Panc1 (cell line): ENCODE measurements at regions not wholly inside any gene's neighbourhood (a gene's known extent, or its start where the extent isn't known, plus 50 kb on each side); places are given as distances from the start of the nearest gene placed in this dataset.

ENCODE experiments used
- ATAC-seq: fragments of 200-7000 bp; cut with Tn5 transposase; 2 replicates; pipeline ENCODE4 v1.9.1; 2020; ENCODE audit warnings: mild to moderate bottlenecking, moderate library complexity
- BruUV-seq: library from RNA; stranded (reverse); fragments of 400-500 nt; replicated peaks from 2 replicates; lab custom pipeline; 2021; lab: Mats Ljungman, UMichigan
- CTCF ChIA-PET: fragments of 300-600 bp; sonication (Branson Sonifier 250); formaldehyde crosslinking; loops from one replicate; lab custom pipeline; 2022; ENCODE audit warnings: antibody characterized with exemption; lab: Charles Lee
- POLR2A ChIA-PET: fragments of 300-600 bp; sonication (Branson Sonifier 250); formaldehyde crosslinking; loops from one replicate; lab custom pipeline; 2022; ENCODE audit warnings: antibody characterized with exemption; lab: Charles Lee
- DNase-seq: peaks from one replicate; pipeline ENCODE4 v3.0.0-alpha.2; 2010; ENCODE audit warnings: low read depth, low spot score
- H3K27ac ChIP-seq: 2 replicates; pipeline ENCODE4 v1.5.1; 2011; ENCODE audit warnings: mild to moderate bottlenecking, low read length, inconsistent platforms
- H3K27me3 ChIP-seq: fragments of 200-500 bp; sonication (Bioruptor generic); 2 replicates; pipeline ENCODE4 v1.6.0; 2014; ENCODE audit warnings: low read length, inconsistent platforms; ENCODE audit not compliant: control insufficient read depth, insufficient read depth
- H3K36me3 ChIP-seq: fragments of 200-500 bp; sonication (Bioruptor generic); 2 replicates; pipeline ENCODE4 v1.5.1; 2014; ENCODE audit warnings: inconsistent platforms, mild to moderate bottlenecking, low read length, moderate library complexity; ENCODE audit not compliant: control insufficient read depth, insufficient read depth
- H3K4me1 ChIP-seq: 2 replicates; pipeline ENCODE4 v1.5.1; 2011; ENCODE audit warnings: inconsistent platforms, mild to moderate bottlenecking, low read length, moderate library complexity; ENCODE audit not compliant: control insufficient read depth, insufficient read depth
- H3K4me3 ChIP-seq, 2 experiments: 2 replicates each; pipeline ENCODE4 v1.5.1; 2011 to 2012; ENCODE audit warnings: low read depth in 2 of 2, low read length in 2 of 2, mild to moderate bottlenecking in 2 of 2, inconsistent platforms in 1 of 2, moderate library complexity in 1 of 2
- H3K9me3 ChIP-seq: fragments of 200-500 bp; sonication (Bioruptor generic); 2 replicates; pipeline ENCODE4 v1.5.1; 2014; ENCODE audit warnings: low read depth, mild to moderate bottlenecking, inconsistent platforms, low read length, moderate library complexity; ENCODE audit not compliant: control insufficient read depth, insufficient read depth
- POLR2AphosphoS5 ChIP-seq: IDR thresholded peaks from 2 replicates; pipeline ENCODE4 v1.6.1; 2012; ENCODE audit warnings: mild to moderate bottlenecking, low read depth, low read length, moderate library complexity
- SIN3A ChIP-seq: IDR thresholded peaks from 2 replicates; pipeline ENCODE4 v1.6.1; 2012; ENCODE audit warnings: low read depth, mild to moderate bottlenecking, low read length, moderate library complexity, borderline replicate concordance; ENCODE audit not compliant: insufficient read depth
- TCF7L2 ChIP-seq: IDR thresholded peaks from 2 replicates; pipeline ENCODE4 v1.6.1; 2011; ENCODE audit warnings: mild to moderate bottlenecking, low read depth, low read length, inconsistent platforms
- in situ Hi-C: cut with HindIII; loops from 2 replicates; pipeline ENCODE4 v1.10.0; 2016; ENCODE audit warnings: low sequenced_read_pairs, low pct_unique_long_range_greater_than_20kb
- intact Hi-C: fragments of 100-400 bp; cut with micrococcal nuclease; formaldehyde crosslinking; loops from one replicate; pipeline ENCODE4 v1.10.0; 2022; ENCODE audit not compliant: unreplicated experiment
- TF ChIP-seq, protein P1 (sequence below): fragments of 450-650 bp; IDR thresholded peaks from 2 replicates; pipeline ENCODE4 v1.5.1; 2017; ENCODE audit warnings: mild to moderate bottlenecking
- TF ChIP-seq, protein P2 (sequence below), 2 experiments: IDR thresholded peaks; 2 replicates each; pipeline ENCODE4 v1.6.1; 2011 to 2012; ENCODE audit warnings: low read depth in 2 of 2, control low read depth in 1 of 2, low read length in 1 of 2, mild to moderate bottlenecking in 1 of 2, moderate library complexity in 1 of 2; ENCODE audit not compliant: insufficient read depth in 1 of 2

DNA sequence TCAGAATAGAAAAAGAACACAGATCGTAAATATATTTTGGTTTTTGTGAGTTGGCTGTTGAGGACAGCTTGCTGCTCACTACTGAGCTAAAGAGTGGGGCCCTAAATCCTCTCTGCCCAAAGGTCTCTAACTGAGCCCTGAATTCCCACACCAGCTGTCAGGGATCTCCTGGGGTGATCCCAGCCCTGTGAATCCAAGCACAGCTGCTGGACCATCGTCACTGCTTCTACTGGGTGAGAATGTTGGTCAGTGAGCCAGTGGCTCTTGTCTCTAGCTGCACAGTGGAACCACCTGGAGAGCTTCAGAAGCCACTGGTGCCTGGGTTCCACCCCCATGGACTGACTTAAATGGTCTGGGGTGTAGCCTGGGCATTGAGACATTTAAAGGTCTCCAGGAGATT, 90.5 kb upstream of the IL12A start:
- DNase-seq, result no peak
- H3K4me3 ChIP-seq, result no peak overlapping the region
- TF ChIP-seq TCF7L2, result no peak
- TF ChIP-seq, protein P1, sequence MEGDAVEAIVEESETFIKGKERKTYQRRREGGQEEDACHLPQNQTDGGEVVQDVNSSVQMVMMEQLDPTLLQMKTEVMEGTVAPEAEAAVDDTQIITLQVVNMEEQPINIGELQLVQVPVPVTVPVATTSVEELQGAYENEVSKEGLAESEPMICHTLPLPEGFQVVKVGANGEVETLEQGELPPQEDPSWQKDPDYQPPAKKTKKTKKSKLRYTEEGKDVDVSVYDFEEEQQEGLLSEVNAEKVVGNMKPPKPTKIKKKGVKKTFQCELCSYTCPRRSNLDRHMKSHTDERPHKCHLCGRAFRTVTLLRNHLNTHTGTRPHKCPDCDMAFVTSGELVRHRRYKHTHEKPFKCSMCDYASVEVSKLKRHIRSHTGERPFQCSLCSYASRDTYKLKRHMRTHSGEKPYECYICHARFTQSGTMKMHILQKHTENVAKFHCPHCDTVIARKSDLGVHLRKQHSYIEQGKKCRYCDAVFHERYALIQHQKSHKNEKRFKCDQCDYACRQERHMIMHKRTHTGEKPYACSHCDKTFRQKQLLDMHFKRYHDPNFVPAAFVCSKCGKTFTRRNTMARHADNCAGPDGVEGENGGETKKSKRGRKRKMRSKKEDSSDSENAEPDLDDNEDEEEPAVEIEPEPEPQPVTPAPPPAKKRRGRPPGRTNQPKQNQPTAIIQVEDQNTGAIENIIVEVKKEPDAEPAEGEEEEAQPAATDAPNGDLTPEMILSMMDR, result no peak
- no peak for TF ChIP-seq POLR2AphosphoS5
- TF ChIP-seq SIN3A, result no peak
- TF ChIP-seq, protein P2, sequence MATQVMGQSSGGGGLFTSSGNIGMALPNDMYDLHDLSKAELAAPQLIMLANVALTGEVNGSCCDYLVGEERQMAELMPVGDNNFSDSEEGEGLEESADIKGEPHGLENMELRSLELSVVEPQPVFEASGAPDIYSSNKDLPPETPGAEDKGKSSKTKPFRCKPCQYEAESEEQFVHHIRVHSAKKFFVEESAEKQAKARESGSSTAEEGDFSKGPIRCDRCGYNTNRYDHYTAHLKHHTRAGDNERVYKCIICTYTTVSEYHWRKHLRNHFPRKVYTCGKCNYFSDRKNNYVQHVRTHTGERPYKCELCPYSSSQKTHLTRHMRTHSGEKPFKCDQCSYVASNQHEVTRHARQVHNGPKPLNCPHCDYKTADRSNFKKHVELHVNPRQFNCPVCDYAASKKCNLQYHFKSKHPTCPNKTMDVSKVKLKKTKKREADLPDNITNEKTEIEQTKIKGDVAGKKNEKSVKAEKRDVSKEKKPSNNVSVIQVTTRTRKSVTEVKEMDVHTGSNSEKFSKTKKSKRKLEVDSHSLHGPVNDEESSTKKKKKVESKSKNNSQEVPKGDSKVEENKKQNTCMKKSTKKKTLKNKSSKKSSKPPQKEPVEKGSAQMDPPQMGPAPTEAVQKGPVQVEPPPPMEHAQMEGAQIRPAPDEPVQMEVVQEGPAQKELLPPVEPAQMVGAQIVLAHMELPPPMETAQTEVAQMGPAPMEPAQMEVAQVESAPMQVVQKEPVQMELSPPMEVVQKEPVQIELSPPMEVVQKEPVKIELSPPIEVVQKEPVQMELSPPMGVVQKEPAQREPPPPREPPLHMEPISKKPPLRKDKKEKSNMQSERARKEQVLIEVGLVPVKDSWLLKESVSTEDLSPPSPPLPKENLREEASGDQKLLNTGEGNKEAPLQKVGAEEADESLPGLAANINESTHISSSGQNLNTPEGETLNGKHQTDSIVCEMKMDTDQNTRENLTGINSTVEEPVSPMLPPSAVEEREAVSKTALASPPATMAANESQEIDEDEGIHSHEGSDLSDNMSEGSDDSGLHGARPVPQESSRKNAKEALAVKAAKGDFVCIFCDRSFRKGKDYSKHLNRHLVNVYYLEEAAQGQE (IDR thresholded peaks at IDR 0.05; ENCODE audit: insufficient read depth in 1 of 2, low read depth in 2 of 2, low read length in 1 of 2), result no peak
- no peaks in the 10 kb centered on the region for H3K9me3 ChIP-seq
- ChIA-PET CTCF (no interaction called here), POLR2A (no interaction called here)
- intact Hi-C loops, result no loop called here
- no TSS peak for BruUV-seq
- H3K27me3 ChIP-seq, result no peaks in the 10 kb centered on the region
- in situ Hi-C loops, result no loop called here
- no peak overlapping the region for H3K27ac ChIP-seq
- H3K36me3 ChIP-seq, result no peaks in the 10 kb centered on the region; the same call in 1 of the 2 replicates
- no peaks in the 10 kb centered on the region for H3K4me1 ChIP-seq
- no peak for ATAC-seq

DNA sequence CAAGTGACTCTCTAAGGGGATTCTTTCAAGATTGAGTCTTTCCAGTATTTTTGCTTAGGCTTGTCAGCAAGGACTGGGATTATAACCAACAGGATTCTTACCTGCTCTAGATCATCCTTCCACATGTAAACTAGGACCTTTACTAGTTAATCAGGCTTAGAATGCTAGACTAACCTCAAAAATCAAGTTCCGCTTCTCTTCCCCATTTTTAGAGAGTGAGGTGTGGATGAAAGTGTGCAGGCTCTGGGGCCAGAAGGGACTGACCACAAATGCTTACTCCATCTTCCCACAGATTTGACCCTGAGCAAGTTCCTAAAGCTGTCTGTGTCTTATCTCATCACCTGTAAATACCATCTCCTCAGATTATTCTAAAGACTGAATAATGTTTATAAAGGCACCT, 89.5 kb upstream of the IL12A start:
- Histone ChIP-seq H3K4me1 (no peaks in the 10 kb centered on the region), H3K9me3 (no peaks in the 10 kb centered on the region), H3K27ac (no peak overlapping the region), H3K36me3 (no peaks in the 10 kb centered on the region; the same call in 1 of the 2 replicates), H3K4me3 (no peak overlapping the region), H3K27me3 (no peaks in the 10 kb centered on the region)
- no peak for TF ChIP-seq SIN3A
- no peak for TF ChIP-seq POLR2AphosphoS5
- intact Hi-C loops (no loop called here), in situ Hi-C loops (no loop called here)
- DNase-seq (no peak), ATAC-seq (no peak)
- POLR2A ChIA-PET, result no interaction called here
- BruUV-seq, result no TSS peak
- CTCF ChIA-PET, result no interaction called here

DNA sequence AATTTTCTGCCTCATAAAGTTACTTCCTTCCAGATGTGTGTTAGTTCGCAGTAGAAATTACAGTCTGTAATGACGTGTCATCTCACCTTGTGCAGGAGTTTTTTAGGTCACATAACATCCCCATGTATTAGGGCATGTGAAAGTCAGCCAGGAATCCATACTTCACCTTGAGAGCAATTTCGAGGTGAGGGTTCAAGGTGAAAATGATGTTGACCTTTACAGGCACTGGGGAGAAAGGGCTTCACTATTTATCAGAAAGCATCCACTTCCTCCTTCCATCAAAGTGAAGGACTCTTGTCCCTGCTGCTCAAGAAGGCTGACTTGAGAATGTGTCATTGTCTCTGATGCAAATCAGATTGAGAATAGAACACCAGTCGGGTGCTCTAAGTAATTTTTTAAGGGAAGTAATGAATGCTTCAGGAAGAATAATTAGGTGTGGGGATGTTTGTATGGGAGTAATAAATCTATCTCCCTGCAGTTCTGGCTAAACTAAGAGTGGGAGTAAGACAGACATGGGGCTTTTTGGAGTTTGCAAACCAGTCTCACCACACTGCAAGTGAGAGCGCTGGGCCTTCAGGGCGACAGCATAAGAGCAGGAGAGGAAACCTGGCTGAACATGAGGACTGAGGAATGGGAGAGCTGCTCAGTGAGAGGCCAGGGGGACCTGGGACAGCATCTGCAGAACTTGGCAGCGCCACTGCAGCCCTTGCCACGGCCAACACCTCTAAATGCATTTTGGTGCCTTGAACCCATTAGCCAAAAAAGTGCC, 85.9 kb upstream of the IL12A start:
- Histone ChIP-seq H3K36me3 (no peaks in the 10 kb centered on the region), H3K27ac (no peak overlapping the region), H3K27me3 (no peaks in the 10 kb centered on the region), H3K9me3 (no peaks in the 10 kb centered on the region), H3K4me1 (no peaks in the 10 kb centered on the region), H3K4me3 (no peak overlapping the region)
- intact Hi-C loops (no loop called here), in situ Hi-C loops (no loop called here)
- ATAC-seq (no peak), DNase-seq (no peak)
- CTCF ChIA-PET, result no interaction called here
- BruUV-seq, result no TSS peak
- TF ChIP-seq POLR2AphosphoS5 (no peak), TCF7L2 (no peak)
- TF ChIP-seq, protein P2 (IDR thresholded peaks at IDR 0.05; ENCODE audit: insufficient read depth in 1 of 2, low read depth in 2 of 2, low read length in 1 of 2), result no peak
- POLR2A ChIA-PET, result no interaction called here
